ENCODE measurements at regions not wholly inside any gene's neighbourhood (a gene's known extent, or its start where the extent isn't known, plus 50 kb on each side); places are given as distances from the start of the nearest gene placed in this dataset.
"Not testable (repeated sequence)": the region's sequence is repeated elsewhere in the genome, so short reads cannot be mapped to it uniquely, and the experiment has no call there.

DNA sequence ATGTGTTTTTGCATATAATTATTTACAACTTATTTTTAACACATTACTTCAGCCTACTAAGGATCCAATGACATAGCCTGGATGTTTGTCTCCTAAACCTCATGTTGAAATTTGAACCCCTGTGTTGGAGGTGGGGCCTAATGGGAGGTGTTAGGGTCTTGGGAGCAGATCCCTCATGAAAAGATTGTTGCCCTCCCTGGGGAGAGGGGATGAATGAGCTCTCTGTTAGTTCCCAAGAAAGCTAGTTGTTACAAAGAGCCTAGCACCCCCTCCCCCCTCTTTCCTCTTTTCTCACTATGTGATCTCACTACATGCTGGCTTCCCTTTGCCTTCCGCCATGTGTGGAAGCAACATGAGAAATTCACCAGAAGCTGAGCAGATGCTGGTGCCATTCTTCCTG, 196.1 kb downstream of the SPATA31A1 start:
- DNase-seq (ENCODE audit: low read depth, low spot score); CTCF ChIA-PET; POLR2A ChIA-PET; H3K4me3 ChIP-seq (ENCODE audit: low read depth, low read length): not testable (repeated sequence)

DNA sequence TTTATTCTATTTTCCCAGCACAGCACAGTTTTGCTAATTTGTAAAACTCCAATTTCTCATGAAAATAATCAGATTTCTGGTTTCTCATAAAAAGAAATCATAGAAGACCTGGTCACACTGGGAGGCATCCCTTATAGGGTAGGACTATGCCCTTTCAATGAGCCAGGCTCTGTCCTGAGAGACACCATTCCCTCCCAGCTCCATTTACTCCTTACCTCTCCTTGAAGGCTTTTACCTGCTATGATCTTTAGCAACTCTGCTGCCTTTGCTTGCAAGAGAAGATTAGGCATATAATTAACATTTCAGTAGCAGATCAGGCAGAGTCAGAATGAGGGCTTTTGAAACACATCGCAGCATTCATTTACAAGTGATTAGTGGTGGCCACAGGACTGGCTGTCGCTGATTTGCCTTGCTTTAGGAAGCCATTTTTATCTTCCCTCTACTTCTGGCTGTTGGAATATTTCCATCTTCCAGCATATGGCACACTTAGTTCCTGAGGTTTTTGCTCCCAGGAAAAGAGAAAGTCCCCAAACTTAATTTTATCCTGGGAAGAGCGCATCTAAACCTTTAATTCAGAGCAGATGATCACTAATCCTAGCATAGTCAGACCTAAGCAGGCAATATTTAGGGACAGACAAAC, 196.9 kb downstream of the SPATA31A1 start:
- POLR2A ChIA-PET; DNase-seq (ENCODE audit: low read depth, low spot score); CTCF ChIA-PET; H3K4me3 ChIP-seq (ENCODE audit: low read depth, low read length): not testable (repeated sequence)

DNA sequence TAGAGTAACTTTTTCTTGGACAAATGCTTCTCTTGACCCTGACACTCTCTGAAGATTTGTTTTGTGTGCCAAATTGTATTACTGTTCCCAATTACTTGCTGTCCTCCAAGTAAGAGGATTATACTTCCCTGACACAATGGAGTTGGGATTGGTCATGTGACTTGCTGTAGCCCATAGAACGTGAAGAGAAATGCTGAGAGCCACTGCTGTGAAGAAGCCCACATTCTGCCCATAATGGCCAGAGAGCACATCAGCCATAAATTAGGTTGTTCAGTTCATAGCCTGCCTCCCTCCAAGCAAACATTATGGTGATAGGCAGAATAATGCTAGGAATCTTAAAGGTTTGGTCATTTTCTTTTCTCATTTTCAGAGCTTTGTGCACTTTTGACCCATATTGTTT, 198.9 kb downstream of the SPATA31A1 start:
- POLR2A ChIA-PET; CTCF ChIA-PET; DNase-seq (ENCODE audit: low read depth, low spot score); H3K4me3 ChIP-seq (ENCODE audit: low read depth, low read length): not testable (repeated sequence)

DNA sequence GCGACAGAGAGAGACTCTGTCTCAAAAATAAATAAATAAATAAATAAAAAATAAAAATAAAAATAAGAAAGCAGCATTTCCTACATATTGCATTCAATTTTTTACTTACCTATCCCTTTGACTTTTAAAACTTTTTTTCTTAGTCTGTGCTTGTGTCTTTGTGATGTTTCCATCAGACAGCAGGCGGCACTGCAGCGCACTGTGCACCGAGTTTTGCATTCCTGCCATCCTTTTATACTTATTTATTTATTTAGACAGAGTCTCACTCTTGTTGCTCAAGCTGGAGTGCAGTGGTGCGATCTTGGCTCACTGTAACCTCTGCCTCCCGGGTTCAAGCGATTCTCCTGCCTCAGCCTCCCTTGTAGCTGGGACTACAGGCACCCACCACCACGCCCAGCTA, 203.9 kb downstream of the SPATA31A1 start:
- CTCF ChIA-PET; DNase-seq (ENCODE audit: low read depth, low spot score); H3K4me3 ChIP-seq (ENCODE audit: low read depth, low read length); POLR2A ChIA-PET: not testable (repeated sequence)

DNA sequence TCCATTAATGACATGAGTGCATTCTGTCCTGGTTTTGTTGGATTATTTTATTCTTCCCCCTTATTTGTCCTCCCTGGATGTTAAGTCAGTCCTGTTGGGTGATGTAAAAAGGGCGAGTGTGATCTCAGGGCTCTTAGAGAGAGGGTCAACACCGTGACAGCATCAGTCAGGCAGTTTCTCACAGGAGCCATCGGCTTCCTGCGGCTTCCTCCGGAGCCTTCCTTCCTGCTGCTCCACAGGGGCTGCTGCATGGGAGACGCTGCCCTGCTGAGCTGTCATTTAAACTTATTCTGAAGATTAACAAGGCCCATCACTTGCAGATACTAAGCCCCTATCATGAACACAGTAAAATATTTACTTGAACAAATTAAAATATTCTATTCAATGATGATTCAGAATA, 211.3 kb downstream of the SPATA31A1 start:
- POLR2A ChIA-PET: not testable (repeated sequence)

DNA sequence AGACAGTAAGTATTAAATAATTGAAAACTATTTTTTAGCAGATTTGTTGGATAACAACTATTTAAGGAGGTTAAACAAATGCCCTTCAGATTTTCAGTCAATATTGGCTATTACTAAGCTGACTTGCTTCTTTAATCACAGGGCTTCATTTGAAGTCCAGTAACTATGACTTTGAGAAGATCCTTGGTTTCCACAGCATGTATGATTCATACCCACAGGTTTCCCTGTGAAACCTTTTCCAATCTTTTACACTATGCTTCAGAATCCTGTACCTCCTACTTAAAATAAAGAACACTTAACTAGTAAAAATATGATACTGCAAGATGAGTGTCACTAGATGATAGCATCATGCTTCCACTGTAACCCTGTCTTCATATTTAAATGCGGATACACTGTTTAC, 211.9 kb downstream of the SPATA31A1 start:
- POLR2A ChIA-PET; H3K4me3 ChIP-seq (ENCODE audit: low read depth, low read length); CTCF ChIA-PET: not testable (repeated sequence)

More for the DNA sequence above, 211.3 kb downstream of the SPATA31A1 start:
- CTCF ChIA-PET; DNase-seq (ENCODE audit: low read depth, low spot score); H3K4me3 ChIP-seq (ENCODE audit: low read depth, low read length): not testable (repeated sequence)

DNA sequence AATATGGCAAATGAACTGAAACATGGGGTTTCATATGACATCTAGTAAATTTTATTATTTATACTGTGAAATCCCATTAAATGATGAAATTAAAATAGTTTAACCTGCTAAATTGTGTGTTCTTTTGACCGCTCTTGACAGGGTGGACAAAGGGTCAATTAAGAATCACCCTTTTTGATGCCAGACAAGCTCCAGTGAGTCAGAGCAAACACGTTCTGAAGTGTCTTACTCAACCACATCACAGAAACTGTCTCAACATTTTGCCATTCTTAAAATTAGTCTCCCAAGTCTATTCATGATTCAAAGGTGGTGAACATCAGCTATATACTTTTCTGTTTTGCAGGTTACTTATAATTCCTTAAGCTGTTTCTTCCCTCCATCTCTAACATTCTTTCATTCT, 213.4 kb downstream of the SPATA31A1 start:
- POLR2A ChIA-PET; DNase-seq (ENCODE audit: low read depth, low spot score); H3K4me3 ChIP-seq (ENCODE audit: low read depth, low read length); CTCF ChIA-PET: not testable (repeated sequence)

More for the DNA sequence above, 211.9 kb downstream of the SPATA31A1 start:
- not testable (repeated sequence) for DNase-seq (ENCODE audit: low read depth, low spot score)

DNA sequence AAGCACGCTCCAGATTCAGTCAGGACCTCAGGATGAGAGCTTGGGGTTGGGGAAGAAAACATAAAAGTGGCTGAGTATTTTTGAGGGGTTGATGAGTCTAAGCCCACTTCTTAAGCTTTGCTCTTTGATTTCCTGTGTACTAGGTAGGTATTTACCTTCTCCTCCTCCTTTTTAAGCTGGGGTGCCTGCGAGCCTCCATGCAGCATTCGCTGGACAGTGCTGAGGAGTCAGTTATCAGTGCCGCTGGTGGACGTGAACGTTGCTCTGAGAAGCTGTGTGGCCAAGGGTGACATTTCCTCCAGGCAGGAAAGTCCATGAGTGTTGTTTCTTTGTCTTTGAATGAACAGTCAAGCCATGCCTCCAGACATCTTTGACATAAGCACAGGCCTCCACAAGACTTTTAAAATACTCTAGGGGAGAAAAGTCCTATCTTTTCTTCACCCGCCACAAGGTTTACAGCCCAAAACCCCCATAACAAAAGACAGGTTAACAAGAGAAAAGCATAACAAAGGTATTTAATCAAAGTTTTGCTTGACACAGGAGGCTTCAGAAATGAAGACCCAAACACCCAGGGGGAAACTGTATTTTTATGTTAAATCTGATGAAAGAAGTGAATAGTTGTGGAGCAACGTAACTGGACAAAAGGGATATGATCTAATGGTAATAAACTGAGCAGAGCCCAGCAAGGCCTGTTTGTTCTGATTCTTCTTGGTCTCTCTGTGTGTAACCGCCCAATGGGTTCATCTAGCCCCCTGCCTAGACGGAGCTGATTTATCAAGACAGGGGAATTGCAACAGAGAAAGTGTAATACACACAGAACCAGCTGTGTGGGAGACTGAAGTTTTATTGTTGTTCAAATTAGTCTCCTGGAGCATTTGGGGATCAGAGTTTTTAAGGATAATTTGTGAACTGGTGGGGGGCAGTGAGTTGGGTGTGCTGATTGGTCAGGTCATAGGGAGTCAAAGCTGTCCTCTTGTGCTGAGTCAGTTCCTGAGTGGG, 217.9 kb downstream of the SPATA31A1 start:
- H3K4me3 ChIP-seq (ENCODE audit: low read depth, low read length); DNase-seq (ENCODE audit: low read depth, low spot score); POLR2A ChIA-PET; CTCF ChIA-PET: not testable (repeated sequence)

DNA sequence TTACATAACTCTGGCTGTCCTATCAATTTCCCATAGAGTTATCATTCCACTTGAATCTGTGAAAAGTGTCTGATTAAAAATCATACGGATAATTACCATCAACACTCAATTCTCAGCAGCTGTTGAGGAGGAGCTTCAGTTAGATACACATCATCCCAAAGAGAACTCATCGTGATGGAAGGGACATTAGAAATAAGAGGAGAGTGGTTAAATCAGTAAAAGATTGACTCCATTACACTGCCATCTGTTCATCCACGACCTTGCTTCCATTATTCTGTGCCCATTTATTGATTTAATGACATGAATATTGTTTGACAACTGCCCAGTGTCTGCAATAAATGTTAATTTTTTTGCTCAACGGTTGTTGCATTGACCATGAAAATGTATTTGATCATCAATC, 223.5 kb downstream of the SPATA31A1 start:
- H3K4me3 ChIP-seq (ENCODE audit: low read depth, low read length); POLR2A ChIA-PET; DNase-seq (ENCODE audit: low read depth, low spot score); CTCF ChIA-PET: not testable (repeated sequence)

DNA sequence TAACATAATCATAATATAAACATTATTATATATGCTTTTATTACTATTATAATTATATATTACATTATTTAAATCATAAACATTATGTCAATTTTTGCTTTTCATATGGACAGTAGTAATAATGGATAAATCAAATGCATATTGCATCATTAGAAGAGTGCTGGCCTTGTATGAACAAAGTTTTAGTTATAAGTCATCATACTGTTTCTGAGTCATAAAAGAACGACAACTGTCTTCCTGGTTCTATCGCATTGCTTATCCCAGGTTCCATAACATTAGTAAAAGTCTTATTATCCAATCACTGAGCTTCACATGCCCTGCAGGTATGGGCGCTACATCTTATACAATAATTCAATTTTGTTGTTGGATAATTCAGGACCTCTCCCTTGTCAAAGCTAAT, 225.8 kb downstream of the SPATA31A1 start:
- POLR2A ChIA-PET; CTCF ChIA-PET; DNase-seq (ENCODE audit: low read depth, low spot score); H3K4me3 ChIP-seq (ENCODE audit: low read depth, low read length): not testable (repeated sequence)

DNA sequence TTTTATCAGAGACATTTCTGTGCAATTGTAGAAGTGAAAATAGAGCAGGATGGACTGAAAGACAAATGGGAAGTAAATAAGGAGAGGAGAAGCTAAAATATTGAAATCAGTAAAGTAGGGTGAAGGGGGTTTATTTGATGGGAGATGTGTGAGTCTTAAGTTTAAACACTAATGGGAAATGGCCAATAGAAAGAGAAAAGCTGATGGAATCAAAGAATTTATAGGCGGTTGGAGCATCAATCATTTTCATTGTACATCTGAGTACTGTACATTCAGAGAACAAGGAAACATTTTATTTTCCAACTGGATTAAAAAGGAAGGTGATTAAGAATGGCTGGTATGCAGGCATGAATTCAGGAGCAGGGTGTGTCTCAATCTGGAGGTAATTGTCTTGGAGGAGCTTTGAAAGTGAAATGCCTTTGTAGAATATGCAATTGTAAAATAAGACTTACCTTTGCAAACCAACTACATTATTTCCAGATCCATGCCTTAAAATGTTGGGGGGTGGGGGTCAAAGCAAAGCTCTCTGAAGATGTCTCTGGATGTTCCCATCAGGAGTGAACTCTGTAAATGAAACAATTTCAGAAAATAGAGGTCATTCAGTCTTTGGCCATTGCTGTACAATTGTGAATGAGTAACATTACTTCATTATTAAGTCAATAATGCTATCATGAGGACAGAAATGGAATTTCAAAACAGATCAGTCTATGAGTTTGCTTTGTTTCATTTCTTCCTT, 227.4 kb downstream of the SPATA31A1 start:
- DNase-seq (ENCODE audit: low read depth, low spot score); CTCF ChIA-PET; H3K4me3 ChIP-seq (ENCODE audit: low read depth, low read length); POLR2A ChIA-PET: not testable (repeated sequence)

DNA sequence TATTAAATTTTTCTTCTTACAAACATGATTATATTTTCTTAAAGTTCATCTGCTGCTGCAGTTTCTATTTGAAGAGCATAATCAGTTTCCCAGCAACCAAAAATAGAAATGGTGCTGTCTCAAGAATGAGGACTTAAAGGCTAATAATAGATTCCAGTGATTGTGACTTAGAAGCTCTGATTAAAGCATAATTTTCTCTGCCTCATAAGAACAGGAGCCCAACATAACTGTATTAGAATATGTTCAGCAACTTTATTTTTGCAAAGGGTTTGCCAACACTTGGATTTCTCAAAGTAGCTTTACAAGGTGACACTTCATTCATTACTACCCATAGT, 227.9 kb downstream of the SPATA31A1 start:
- DNase-seq (ENCODE audit: low read depth, low spot score); POLR2A ChIA-PET; H3K4me3 ChIP-seq (ENCODE audit: low read depth, low read length); CTCF ChIA-PET: not testable (repeated sequence)

DNA sequence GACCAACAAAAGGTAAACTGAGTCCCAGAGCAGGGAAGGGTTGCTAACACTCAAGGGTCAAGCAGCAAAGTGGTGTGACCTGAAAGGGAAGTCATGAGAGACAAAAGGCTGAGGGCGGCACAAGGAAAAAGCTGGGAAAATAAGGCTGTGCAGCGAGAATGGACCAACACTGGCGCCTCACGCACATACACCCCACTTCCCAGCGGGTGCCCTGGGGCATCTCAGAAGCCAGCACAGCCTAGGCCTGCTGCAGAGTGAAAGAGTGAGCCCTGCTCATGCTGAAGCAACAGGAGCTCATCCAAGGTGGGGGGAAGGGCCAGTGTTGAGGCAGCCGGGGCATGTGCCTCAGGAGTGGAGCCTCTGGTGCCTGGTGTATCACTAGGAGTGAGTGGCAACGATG, 229.8 kb downstream of the SPATA31A1 start:
- CTCF ChIA-PET: not testable (repeated sequence)

More for the DNA sequence above, 229.8 kb downstream of the SPATA31A1 start:
- DNase-seq (ENCODE audit: low read depth, low spot score); H3K4me3 ChIP-seq (ENCODE audit: low read depth, low read length); POLR2A ChIA-PET: not testable (repeated sequence)
